HFFc6 (cell line): ENCODE measurements at regions not wholly inside any gene's neighbourhood (a gene's known extent, or its start where the extent isn't known, plus 50 kb on each side); places are given as distances from the start of the nearest gene placed in this dataset.

Experiments
- DNase-seq: peaks from one replicate; pipeline ENCODE4 v3.0.0-alpha.2; 2018
- H3K27ac Mint-ChIP-seq: 2 replicates; pipeline ENCODE4 v1.8.0; 2020; ENCODE audit warnings: mild to moderate bottlenecking, mixed read lengths
- H3K27me3 Mint-ChIP-seq: 2 replicates; pipeline ENCODE4 v1.8.0; 2021; ENCODE audit warnings: mild to moderate bottlenecking, moderate library complexity, mixed read lengths; ENCODE audit not compliant: insufficient read depth
- H3K36me3 Mint-ChIP-seq: 2 replicates; pipeline ENCODE4 v1.8.0; 2021; ENCODE audit warnings: low read depth, mixed read lengths
- H3K4me1 Mint-ChIP-seq: 2 replicates; pipeline ENCODE4 v1.8.0; 2020; ENCODE audit warnings: low read depth, mixed read lengths
- H3K4me3 Mint-ChIP-seq: 2 replicates; pipeline ENCODE4 v1.8.0; 2020; ENCODE audit warnings: mild to moderate bottlenecking, moderate library complexity, mixed read lengths
- H3K9me3 Mint-ChIP-seq: 2 replicates; pipeline ENCODE4 v1.8.0; 2020; ENCODE audit warnings: mild to moderate bottlenecking, mixed read lengths
- CTCF ChIP-seq: fragments of 200-600 bp; sonication (generic); IDR thresholded peaks from 2 replicates; pipeline ENCODE4 v1.5.0; 2021; ENCODE audit warnings: antibody characterized with exemption, mild to moderate bottlenecking

DNA sequence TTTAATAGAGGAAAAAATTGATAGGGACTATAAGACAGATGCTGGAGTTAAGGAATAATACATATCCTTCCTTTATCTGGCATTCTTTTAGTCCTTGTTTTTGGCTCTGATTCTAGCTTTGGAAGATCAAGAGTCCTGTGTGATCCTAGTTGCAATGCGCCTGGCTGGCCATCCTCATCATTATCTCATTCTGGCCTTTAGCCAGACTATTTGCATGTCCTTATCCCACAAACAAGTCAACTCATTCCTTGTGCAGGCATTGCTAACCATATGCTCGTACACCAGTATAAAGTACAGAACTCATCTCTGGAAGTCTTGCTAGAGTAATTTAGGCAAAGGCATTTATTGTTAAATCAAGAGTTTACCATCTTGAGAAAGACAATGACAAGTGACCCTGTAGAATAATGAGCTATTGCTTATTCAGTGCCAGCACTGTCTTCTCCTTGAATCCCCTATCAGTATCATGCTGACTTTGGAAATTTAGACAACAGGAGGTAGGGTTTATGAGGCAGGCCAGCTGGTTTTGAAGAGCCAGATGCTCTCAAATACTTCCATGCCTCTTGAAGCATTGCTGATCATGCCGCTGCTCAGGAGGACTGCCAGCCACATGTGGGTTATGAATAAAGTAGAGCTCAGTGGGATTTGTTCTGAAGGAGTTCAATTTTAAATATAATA is 1730.3 kb upstream of the TENM3 start:
- no peak for TF ChIP-seq CTCF
- H3K4me1 Mint-ChIP-seq, result no peaks in the 10 kb centered on the region
- H3K27ac Mint-ChIP-seq, result no peak overlapping the region
- peaks cover 40% of the 10 kb centered on the region for H3K9me3 Mint-ChIP-seq
- no peaks in the 10 kb centered on the region for H3K27me3 Mint-ChIP-seq
- no peaks in the 10 kb centered on the region for H3K36me3 Mint-ChIP-seq
- DNase-seq, result no peak
- no peak overlapping the region for H3K4me3 Mint-ChIP-seq

GRCh38 chr4:180518906-180519305 is 1724.3 kb upstream of the TENM3 start:
- DNase-seq, result no peak
- TF ChIP-seq CTCF, result no peak
- H3K27ac Mint-ChIP-seq, result no peak overlapping the region
- H3K36me3 Mint-ChIP-seq, result no peaks in the 10 kb centered on the region
- no peak overlapping the region for H3K4me3 Mint-ChIP-seq
- H3K9me3 Mint-ChIP-seq, result peaks cover 47% of the 10 kb centered on the region
- H3K27me3 Mint-ChIP-seq, result no peaks in the 10 kb centered on the region; the same call in 1 of the 2 replicates
- no peaks in the 10 kb centered on the region for H3K4me1 Mint-ChIP-seq

- Mint-ChIP-seq H3K9me3 (peaks cover 29% of the 10 kb centered on the region), H3K4me3 (no peak overlapping the region), H3K27me3 (no peaks in the 10 kb centered on the region; the same call in 1 of the 2 replicates), H3K27ac (no peak overlapping the region), H3K36me3 (no peaks in the 10 kb centered on the region), H3K4me1 (no peaks in the 10 kb centered on the region)
- TF ChIP-seq CTCF, result no peak
- no peak for DNase-seq
These were observed 1722.0 kb upstream of the TENM3 start for GRCh38 chr4:180521181-180521580.

DNA sequence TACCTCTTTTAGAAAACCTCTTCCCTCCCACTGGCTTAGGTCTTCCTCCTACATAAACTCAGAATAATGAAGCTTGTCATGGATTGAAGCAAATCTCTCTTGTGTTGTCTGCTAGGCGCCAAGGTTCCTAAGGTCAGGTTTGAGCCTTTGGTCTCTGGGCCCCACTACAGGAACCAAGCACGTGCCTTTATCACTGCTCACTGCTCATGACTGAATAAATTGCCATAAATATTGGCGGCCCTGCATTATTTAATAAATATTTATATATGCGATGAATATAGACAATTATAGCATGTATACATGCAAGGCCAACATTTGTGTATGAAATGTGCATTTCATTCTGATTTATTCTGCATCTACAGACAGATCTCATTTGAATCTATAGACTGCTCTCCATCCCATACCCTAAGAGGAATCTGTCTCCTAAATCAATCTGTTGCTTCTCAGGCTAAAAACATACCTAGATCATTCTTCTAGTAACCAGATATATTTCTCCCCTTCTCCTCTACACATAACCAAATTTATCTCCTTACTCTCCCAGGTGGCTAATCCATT is 1717.6 kb upstream of the TENM3 start:
- DNase-seq, result no peak
- no peak for TF ChIP-seq CTCF
- no peaks in the 10 kb centered on the region; the same call in 1 of the 2 replicates for H3K27me3 Mint-ChIP-seq
- no peak overlapping the region for H3K27ac Mint-ChIP-seq
- no peak overlapping the region for H3K4me3 Mint-ChIP-seq
- no peaks in the 10 kb centered on the region for H3K4me1 Mint-ChIP-seq
- H3K9me3 Mint-ChIP-seq, result peaks cover 30% of the 10 kb centered on the region
- no peaks in the 10 kb centered on the region for H3K36me3 Mint-ChIP-seq

DNA sequence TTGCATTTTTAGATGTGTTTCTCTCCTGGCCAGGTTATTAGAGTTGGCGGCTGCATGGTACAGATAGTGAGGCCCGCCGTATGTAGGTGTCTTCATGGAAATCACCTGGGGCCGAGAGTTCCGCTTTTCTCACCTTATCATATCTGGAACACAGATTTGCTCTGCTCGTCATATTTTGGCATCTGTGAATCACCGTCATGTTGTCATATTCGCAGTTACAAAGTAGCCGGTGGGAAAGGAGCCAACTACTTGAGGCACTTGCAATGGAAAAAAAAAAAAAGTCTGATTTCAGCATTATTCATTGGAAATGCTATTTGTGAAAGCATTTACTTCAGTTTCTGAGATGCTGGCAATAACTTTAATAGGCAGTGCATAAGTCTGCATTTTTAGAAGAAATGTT is 1715.2 kb upstream of the TENM3 start:
- DNase-seq, result no peak
- Mint-ChIP-seq H3K4me1 (no peaks in the 10 kb centered on the region), H3K4me3 (no peak overlapping the region), H3K27me3 (no peaks in the 10 kb centered on the region), H3K9me3 (peaks cover 47% of the 10 kb centered on the region), H3K36me3 (no peaks in the 10 kb centered on the region), H3K27ac (no peak overlapping the region)
- no peak for TF ChIP-seq CTCF
